ENCODE measurements at regions not wholly inside any gene's neighbourhood (a gene's known extent, or its start where the extent isn't known, plus 50 kb on each side); places are given as distances from the start of the nearest gene placed in this dataset.

DNA sequence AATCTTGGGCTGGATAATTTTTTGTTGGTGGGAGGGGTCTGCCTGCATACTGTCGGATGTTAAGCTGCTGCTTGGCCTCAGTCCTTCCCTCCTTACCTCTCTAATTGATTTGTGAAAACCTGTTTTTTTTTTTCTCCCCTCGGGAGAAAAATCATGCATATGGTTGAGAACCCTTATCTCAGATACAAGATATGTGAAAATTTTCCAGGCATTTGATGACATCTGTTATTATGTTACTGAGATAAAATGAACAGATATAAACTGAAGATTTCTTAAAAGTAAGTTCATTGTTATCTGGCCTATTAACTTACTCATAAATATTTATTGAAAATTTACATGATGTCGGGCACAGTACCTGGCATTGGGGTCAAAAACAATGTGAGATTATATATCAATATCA is 1375.7 kb downstream of the PCDH9 start:
- no peak for FAIRE-seq
- no peak for DNase-seq (ENCODE audit: insufficient read length, low spot score)
- TF ChIP-seq POLR2A (IDR thresholded peaks at IDR 0.05; ENCODE audit: low read depth, low read length), result no peak

DNA sequence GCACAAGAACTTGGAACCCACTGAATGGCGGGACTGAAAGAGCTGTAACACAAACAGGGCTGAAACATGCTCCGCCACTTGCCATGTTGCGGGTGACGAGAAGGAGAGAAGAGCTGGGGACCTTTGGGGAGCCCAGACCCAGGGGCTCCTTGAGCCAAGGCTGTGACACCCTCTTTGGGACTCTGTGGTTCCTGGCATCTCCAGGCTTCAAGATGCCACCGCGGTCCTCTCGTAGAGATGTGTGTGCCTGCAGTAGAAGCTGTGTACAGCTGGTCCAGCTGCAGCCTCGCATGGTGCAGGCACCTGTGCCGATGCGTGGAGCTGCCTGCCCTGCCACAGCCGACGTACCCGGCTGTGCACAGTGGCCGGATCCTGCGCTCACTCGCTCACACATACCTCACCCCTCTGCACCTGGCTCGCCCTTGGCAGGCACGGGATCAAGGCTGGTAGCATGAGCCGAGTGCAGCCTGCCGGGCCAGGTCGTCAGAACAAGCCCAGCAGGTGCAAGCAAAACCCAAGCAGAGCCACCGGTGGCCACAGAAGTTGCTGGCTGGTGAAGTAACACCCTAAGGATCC is 1385.8 kb downstream of the PCDH9 start:
- DNase-seq (ENCODE audit: insufficient read length, low spot score) (no peak), FAIRE-seq (no peak)
- TF ChIP-seq POLR2A (IDR thresholded peaks at IDR 0.05; ENCODE audit: low read depth, low read length), result no peak

DNA sequence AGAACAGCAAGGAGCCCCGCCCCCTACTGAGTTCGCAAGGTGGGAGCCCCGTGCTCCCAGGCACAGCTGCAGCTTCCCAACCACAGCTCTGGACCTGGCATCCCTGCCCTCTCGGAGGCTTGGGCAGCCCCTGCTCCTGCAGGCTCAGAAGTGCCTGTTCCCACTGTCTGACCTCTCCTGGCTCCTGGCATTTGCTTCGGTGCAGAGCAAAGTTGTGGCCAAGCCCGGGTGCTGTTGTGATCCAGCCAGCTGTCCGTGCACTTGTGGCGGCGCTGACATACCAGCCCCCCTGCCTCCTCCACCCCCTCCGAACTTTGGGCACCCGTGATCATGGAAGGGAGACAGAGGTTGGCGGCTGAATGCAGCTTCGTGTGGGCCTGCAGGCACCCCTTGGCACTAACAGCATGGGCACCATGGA is 1386.8 kb downstream of the PCDH9 start:
- FAIRE-seq, result no peak
- no peak for TF ChIP-seq POLR2A (IDR thresholded peaks at IDR 0.05; ENCODE audit: low read depth, low read length)
- DNase-seq (ENCODE audit: insufficient read length, low spot score), result no peak

DNA sequence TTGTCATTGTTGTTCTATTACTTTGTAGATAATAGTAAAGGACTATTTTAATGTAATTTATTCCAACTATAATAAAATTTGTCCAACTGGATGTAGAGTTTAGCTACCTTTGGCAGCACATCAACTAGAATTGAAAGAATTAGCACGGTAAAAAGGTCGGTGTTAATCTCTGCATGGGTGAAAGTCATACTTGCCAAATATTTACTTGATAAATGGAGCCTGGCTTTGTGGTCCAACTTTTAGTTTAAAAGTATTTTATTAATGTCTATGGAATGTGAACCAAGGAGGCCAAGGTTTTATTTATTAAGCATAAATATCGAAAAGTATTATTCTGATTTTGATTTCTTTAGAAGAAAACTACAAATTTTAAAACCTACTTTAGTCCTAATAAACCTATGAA is 1389.0 kb downstream of the PCDH9 start:
- no peak for FAIRE-seq

DNA sequence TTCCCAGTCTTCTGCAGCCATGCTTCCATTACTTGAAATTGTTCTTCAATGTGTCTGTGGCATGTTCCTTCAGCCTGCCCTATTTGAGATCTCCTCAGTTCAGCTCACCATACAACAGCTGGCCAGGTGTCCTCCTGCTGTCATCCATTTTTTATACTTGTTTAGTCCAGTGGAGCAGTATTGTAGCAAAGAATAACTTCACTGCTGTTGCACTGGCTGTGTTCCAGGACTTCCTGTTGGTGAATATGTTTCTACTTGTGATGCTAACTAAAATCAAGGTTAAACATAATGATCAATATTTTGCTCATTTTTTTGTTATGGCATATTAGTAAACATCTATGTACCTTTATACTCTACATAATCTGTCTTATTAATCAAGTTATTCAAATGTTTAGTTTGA is 1394.1 kb downstream of the PCDH9 start:
- DNase-seq (ENCODE audit: insufficient read length, low spot score), result no peak
- TF ChIP-seq POLR2A (IDR thresholded peaks at IDR 0.05; ENCODE audit: low read depth, low read length), result no peak
- no peak for FAIRE-seq

More for the DNA sequence above, 1389.0 kb downstream of the PCDH9 start:
- no peak for DNase-seq (ENCODE audit: insufficient read length, low spot score)
- TF ChIP-seq POLR2A (IDR thresholded peaks at IDR 0.05; ENCODE audit: low read depth, low read length), result no peak

DNA sequence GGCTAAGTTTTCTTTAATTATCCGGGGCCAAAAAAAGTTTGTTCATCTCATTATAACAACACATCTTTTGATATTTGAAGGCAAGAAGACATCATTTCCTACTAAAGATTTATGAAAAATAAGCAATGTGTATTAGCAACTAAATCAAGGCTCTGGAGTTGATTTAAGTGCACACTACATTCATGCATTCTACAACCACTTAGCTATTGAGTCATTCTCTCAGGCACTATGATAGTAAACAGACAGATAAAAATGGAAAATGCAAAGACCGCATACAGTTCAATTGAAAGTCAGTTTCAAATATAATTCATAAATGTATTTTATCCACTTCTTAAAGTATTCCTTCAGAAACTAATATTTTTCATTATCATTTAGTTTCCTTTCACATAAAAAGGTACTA is 1395.2 kb downstream of the PCDH9 start:
- FAIRE-seq (no peak), DNase-seq (ENCODE audit: insufficient read length, low spot score) (no peak)
- TF ChIP-seq POLR2A (IDR thresholded peaks at IDR 0.05; ENCODE audit: low read depth, low read length), result no peak

DNA sequence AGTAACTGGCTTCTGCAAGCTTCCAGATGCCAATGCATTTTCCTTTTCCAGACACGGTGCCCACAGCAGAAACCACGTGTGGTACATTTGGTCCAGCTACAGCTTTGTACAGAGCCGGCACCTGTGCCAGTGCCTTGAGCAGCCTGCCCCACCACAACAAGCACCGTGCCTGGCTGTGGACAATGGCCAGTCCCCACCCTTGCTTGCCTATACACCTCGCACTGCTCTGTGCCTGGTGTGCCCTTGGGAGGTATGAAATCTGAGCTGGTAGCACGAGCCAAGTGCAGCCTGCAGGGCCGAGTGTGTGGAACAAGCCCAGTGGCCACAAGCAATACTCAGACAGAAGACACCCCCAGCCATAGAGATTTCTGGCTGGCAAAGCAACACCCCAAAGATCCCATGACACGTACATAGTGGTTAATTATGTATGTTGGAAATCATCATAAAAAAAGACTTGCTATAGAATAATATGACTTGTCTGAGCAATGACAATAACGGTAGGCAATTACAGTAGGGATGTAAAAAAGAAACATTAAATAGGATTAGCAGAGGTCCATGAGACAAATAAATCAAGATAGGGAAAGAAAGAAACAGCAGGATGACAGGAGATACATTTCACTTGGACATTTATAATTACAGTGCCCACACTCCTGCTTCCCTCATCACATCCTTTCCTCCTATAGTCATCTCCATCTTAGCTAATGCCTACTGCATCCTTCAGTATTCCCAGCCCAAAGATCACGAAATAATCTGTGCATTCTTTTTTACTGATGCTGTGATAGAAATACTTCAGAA is 1399.5 kb downstream of the PCDH9 start:
- FAIRE-seq, result no peak
- DNase-seq (ENCODE audit: insufficient read length, low spot score), result no peak
- no peak for TF ChIP-seq POLR2A (IDR thresholded peaks at IDR 0.05; ENCODE audit: low read depth, low read length)

DNA sequence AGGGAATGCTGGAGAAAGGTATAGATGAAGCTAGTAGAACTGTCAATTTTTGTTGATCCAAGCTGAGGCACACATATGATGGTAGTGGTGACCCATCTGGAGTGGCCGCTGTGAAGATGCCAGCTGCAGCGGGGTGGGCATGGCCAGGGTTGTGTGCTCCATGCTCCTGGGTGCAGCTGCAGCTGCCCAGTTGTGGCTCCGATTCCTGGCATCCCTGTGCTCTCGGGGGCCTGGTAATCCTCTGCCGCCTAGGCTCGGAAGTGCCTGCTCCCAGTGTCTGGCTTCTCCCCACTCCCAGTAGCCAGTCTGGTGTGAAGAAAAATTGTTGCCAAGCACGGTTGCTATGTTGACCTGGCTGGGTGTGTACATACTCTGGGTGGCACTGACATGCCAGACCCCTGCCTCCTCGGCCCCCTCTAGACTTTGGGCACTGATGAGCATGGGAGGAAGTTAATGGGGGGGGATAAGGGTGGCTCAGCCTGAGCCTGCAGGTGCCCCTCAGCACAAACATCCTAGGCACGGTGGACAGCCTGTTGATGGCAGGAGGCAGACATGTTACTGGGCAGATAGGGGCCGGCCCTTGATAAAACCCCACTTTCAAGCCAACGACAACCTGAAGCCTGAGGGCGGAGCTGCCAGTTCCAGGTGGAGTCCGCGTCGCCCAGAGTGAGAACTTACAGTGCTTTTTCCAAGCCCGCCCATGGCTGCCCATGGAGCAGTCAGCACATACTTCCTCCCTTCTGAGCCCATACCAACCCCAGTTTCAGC is 1400.7 kb downstream of the PCDH9 start:
- FAIRE-seq (no peak), DNase-seq (ENCODE audit: insufficient read length, low spot score) (no peak)
- no peak for TF ChIP-seq POLR2A (IDR thresholded peaks at IDR 0.05; ENCODE audit: low read depth, low read length)

DNA sequence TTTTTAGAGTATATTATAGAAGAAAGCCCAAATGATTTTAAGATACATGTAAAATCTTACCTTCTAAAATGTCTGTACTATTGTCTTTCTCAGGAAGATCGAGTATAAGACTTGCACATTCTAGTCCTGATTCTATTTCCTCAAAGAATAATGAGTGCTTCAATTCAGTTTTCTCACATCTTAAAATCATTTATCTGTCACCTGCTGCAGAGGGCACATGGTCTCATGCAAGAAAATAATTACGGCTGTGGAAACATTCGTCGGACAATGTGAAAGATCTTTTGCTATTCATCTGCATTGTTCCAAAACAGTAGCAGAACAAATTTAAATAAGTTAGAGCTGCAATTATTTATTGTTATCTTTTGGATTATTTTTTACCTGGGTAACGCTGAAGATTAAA is 1403.5 kb downstream of the PCDH9 start:
- DNase-seq (ENCODE audit: insufficient read length, low spot score) (no peak), FAIRE-seq (no peak)
- TF ChIP-seq POLR2A (IDR thresholded peaks at IDR 0.05; ENCODE audit: low read depth, low read length), result no peak

DNA sequence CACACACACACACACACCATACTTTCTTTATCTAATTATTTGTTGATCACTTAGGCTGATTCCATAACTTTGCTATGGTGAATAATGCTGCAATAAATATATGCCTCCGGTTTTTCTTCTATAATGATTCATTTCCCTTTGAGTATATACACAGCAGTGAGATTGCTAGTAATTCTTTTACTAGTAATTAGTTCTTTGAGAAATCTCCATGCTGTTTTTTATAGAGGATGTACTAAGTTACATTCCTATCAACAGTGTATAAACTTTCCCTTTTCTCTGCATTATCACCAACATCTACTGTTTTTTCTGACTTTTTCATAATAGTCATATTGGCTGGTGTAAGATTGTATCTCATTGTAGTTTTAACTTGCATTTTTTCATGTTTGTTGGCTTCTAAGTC is 1405.1 kb downstream of the PCDH9 start:
- TF ChIP-seq POLR2A (IDR thresholded peaks at IDR 0.05; ENCODE audit: low read depth, low read length), result no peak
- FAIRE-seq, result no peak

DNA sequence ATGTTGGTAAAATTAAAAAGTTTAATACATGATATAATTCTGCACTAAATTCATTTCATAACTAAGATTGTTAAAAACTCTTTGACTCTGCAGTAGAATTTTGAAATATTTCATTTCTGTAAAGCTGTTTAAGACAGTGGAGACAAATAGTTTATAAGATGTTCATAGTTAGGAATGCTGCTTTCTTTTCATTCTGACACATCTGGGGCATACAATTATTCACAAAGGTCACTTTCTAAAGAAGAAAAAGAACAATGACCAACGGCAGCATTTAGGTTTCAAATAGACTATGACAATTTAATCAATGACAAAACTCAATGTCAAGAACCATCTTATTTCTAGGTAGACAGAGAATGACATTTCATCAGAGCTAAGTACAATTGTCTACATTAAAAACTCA is 1422.1 kb downstream of the PCDH9 start:
- TF ChIP-seq POLR2A (IDR thresholded peaks at IDR 0.05; ENCODE audit: low read depth, low read length), result no peak
- no peak for DNase-seq (ENCODE audit: insufficient read length, low spot score)
- FAIRE-seq, result no peak

More for the DNA sequence above, 1405.1 kb downstream of the PCDH9 start:
- no peak for DNase-seq (ENCODE audit: insufficient read length, low spot score)

DNA sequence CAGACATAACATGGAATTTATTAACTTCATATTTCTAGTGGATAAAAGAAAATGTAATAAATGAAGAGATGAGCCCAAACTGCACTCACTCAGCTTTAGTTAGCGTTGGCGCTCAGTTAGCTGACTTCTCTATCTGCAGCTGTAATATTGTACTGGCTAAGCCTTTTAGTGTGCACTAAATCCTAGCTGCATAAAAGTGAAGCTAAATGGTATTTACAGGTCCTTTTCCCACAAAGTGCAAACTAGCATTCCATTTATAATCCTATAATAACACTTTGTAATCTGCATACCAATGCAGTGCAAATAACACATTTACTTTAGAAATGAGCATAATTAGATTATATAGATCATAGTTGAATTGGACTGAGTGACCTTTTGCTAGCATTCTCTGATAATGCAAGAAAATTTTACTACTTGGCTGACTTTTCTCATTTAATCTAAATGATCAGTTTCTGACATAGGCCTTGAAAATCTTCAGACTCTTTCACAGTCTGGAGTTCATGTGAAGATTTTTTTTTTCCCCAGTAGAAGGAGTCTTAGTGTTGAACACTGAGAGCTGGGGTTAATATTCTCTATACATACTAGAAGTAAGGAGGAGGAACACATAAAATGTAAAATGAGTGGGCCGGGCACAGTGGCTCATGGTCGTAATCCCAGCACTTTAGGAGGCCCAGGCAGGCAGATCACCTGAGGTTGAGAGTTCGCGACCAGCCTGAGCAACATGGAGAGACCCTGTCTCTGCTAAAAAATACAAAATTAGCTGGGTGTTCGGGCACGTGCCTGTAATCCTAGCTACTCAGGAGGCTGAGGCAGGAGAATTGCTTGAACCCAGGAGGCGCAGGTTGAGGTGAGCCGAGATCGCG is 1426.4 kb downstream of the PCDH9 start:
- FAIRE-seq (no peak), DNase-seq (ENCODE audit: insufficient read length, low spot score) (no peak)
- TF ChIP-seq POLR2A (IDR thresholded peaks at IDR 0.05; ENCODE audit: low read depth, low read length), result no peak

DNA sequence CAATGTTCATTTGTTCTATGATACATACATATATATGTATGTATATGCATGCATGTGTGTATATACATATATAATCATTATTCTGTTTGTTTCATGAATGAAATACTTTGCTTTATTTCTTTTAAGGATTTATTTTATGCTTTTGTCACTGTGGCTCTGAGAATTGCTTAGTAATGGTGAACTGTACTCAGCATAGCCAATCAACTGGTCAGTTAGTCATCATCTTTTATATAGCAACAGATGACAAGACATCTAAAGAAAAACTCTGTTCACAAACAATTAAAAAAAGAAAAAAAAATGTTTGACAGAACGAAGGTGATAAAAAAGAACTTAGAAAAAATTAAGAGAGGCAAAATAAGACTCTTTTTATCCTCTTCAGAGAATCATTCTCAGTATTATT is 1440.3 kb downstream of the PCDH9 start:
- no peak for FAIRE-seq
- no peak for TF ChIP-seq POLR2A (IDR thresholded peaks at IDR 0.05; ENCODE audit: low read depth, low read length)
- peak; percentile 1 for DNase-seq (ENCODE audit: insufficient read length, low spot score)

DNA sequence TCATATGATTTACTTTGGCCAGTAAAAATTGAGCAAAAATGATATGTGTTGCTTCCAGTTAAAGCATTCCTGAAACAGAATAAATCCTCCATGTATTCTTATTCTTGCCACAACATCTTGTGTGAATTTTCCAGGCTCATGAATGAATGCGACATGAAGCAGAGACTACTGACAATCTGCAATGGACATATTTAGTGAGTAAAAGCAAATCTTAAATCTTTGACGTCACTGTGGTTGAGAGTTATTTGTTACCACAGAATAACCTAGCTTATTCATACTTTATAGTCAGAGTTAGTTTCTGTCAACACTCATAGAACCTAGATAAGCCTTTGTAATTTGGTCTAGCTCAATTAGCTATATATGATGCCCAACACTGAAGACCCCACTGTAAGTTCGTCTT is 1443.1 kb downstream of the PCDH9 start:
- FAIRE-seq, result no peak
- no peak for DNase-seq (ENCODE audit: insufficient read length, low spot score)
- no peak for TF ChIP-seq POLR2A (IDR thresholded peaks at IDR 0.05; ENCODE audit: low read depth, low read length)

Data from H54 (cell line).